A673 (cell line): ENCODE measurements at regions not wholly inside any gene's neighbourhood (a gene's known extent, or its start where the extent isn't known, plus 50 kb on each side); places are given as distances from the start of the nearest gene placed in this dataset.

ENCODE experiments used
- CTCF ChIP-seq: fragments of 300-800, 200-600 bp; sonication (generic); conservative IDR thresholded peaks from 2 replicates; pipeline ENCODE4 v1.5.1; 2017; ENCODE audit warnings: low read depth, mild to moderate bottlenecking, antibody characterized with exemption, low read length, moderate library complexity, mixed read lengths
- EZH2 ChIP-seq: fragments of 200-600 bp; sonication (generic); IDR thresholded peaks from 2 replicates; pipeline ENCODE4 v1.6.1; 2017; ENCODE audit warnings: borderline replicate concordance, low read depth, mild to moderate bottlenecking, mixed read lengths, antibody characterized with exemption, low read length; ENCODE audit not compliant: poor library complexity, severe bottlenecking

GRCh38 chr7:3250725-3251124 lies 50.3 kb upstream of the SDK1 start:
- TF ChIP-seq CTCF: no peak
- no peak for TF ChIP-seq EZH2
